Neural cell (in vitro differentiated cells): ENCODE measurements at regions not wholly inside any gene's neighbourhood (a gene's known extent, or its start where the extent isn't known, plus 50 kb on each side); places are given as distances from the start of the nearest gene placed in this dataset.

Experiments
- H2AFZ ChIP-seq: fragments of 200-600, 300-800 bp; sonication (generic), shearing (Covaris generic); 2 replicates; pipeline ENCODE4 v1.6.0; 2014; ENCODE audit warnings: low read depth, mild to moderate bottlenecking, antibody characterized with exemption, low read length, moderate library complexity
- H3F3A ChIP-seq: fragments of 200-600 bp; shearing (Covaris generic); 2 replicates; pipeline ENCODE4 v1.6.1; 2016; ENCODE audit warnings: mild to moderate bottlenecking, moderate library complexity, mixed read lengths, antibody characterized with exemption, low read length; ENCODE audit not compliant: insufficient read depth, poor library complexity, severe bottlenecking
- H3K27ac ChIP-seq: fragments of 200-600, 300-800 bp; sonication (generic), shearing (Covaris generic); 2 replicates; pipeline ENCODE4 v1.5.1; 2014; ENCODE audit warnings: mild to moderate bottlenecking, low read length, moderate library complexity
- H3K27me3 ChIP-seq: fragments of 300-800, 200-600 bp; sonication (generic), shearing (Covaris generic); 2 replicates; pipeline ENCODE4 v1.6.0; 2014; ENCODE audit warnings: mild to moderate bottlenecking, low read depth, low read length, moderate library complexity; ENCODE audit not compliant: insufficient read depth
- H3K36me3 ChIP-seq: fragments of 300-800, 200-600 bp; sonication (generic), shearing (Covaris generic); 2 replicates; pipeline ENCODE4 v1.5.1; 2014; ENCODE audit warnings: mild to moderate bottlenecking, antibody characterized with exemption, low read length, moderate library complexity; ENCODE audit not compliant: insufficient read depth
- H3K4me2 ChIP-seq: fragments of 300-800, 200-600 bp; sonication (generic), shearing (Covaris generic); 2 replicates; pipeline ENCODE4 v1.6.0; 2014; ENCODE audit warnings: mild to moderate bottlenecking, low read length
- H3K4me3 ChIP-seq: fragments of 300-800, 200-600 bp; sonication (generic), shearing (Covaris generic); 2 replicates; pipeline ENCODE4 v1.5.1; 2014; ENCODE audit warnings: mild to moderate bottlenecking, low read length, moderate library complexity
- H3K79me2 ChIP-seq: fragments of 200-600 bp; shearing (Covaris generic); replicated peaks from 2 replicates; pipeline ENCODE4 v1.6.0; 2014; ENCODE audit warnings: mild to moderate bottlenecking, low read length, moderate library complexity; ENCODE audit not compliant: insufficient read depth
- H3K9ac ChIP-seq: fragments of 300-800, 200-600 bp; sonication (generic), shearing (Covaris generic); 2 replicates; pipeline ENCODE4 v1.6.1; 2016; ENCODE audit warnings: mild to moderate bottlenecking, low read length, mixed read lengths
- H3K9me2 ChIP-seq: fragments of 200-600 bp; shearing (Covaris generic); 2 replicates; pipeline ENCODE4 v1.6.1; 2016; ENCODE audit warnings: mild to moderate bottlenecking, low read length, mixed read lengths; ENCODE audit not compliant: insufficient read depth
- H3K9me3 ChIP-seq: fragments of 200-600, 300-800 bp; sonication (generic), shearing (Covaris generic); 2 replicates; pipeline ENCODE4 v1.6.1; 2016; ENCODE audit warnings: mild to moderate bottlenecking, mixed run types, low read length, moderate library complexity, mixed read lengths
- H4K20me1 ChIP-seq: fragments of 200-600 bp; shearing (Covaris generic); 2 replicates; pipeline ENCODE4 v1.6.1; 2016; ENCODE audit warnings: mild to moderate bottlenecking, mixed run types; ENCODE audit not compliant: insufficient read depth
- CTCF ChIP-seq: fragments of 450-650 bp; IDR thresholded peaks from 2 replicates; pipeline ENCODE4 v1.5.1; 2014; ENCODE audit warnings: antibody characterized with exemption, mild to moderate bottlenecking, moderate library complexity; ENCODE audit not compliant: poor library complexity, severe bottlenecking
- EP300 ChIP-seq: fragments of 450-650 bp; conservative IDR thresholded peaks from 2 replicates; pipeline ENCODE4 v1.6.1; 2014; ENCODE audit warnings: antibody characterized with exemption, mild to moderate bottlenecking, moderate library complexity; ENCODE audit not compliant: poor library complexity, severe bottlenecking
- EZH2 ChIP-seq: fragments of 200-600, 300-800 bp; shearing (Covaris generic), sonication (generic); IDR thresholded peaks from 2 replicates; pipeline ENCODE4 v1.6.1; 2014; ENCODE audit warnings: antibody characterized with exemption, low read length, borderline replicate concordance, mild to moderate bottlenecking; ENCODE audit not compliant: insufficient read depth, poor library complexity, severe bottlenecking
- MXI1 ChIP-seq: fragments of 450-650 bp; conservative IDR thresholded peaks from 2 replicates; pipeline ENCODE4 v1.6.1; 2014; ENCODE audit warnings: antibody characterized with exemption, mild to moderate bottlenecking; ENCODE audit not compliant: poor library complexity, severe bottlenecking
- POLR2AphosphoS5 ChIP-seq: IDR thresholded peaks from 2 replicates; pipeline ENCODE4 v1.6.1; 2012
- RAD21 ChIP-seq: fragments of 450-650 bp; conservative IDR thresholded peaks from 2 replicates; pipeline ENCODE4 v1.6.1; 2014; ENCODE audit warnings: antibody characterized with exemption, mild to moderate bottlenecking, moderate library complexity
- REST ChIP-seq: IDR thresholded peaks from 2 replicates; pipeline ENCODE4 v1.6.1; 2012; ENCODE audit warnings: borderline replicate concordance
- SMC3 ChIP-seq: fragments of 450-650 bp; conservative IDR thresholded peaks from 2 replicates; pipeline ENCODE4 v1.6.1; 2014; ENCODE audit warnings: antibody characterized with exemption, mild to moderate bottlenecking, moderate library complexity; ENCODE audit not compliant: poor library complexity
- TAF1 ChIP-seq: IDR thresholded peaks from 2 replicates; pipeline ENCODE4 v1.6.1; 2012; ENCODE audit warnings: low read depth

GRCh38 chr22:48705917-48706605 is 1121.6 kb downstream of the BRD1 start:
- Histone ChIP-seq H3K36me3 (no peaks in the 10 kb centered on the region), H3K27ac (no peak overlapping the region), H3K9me2 (no peaks in the 10 kb centered on the region), H2AFZ (no peak overlapping the region), H3K79me2 (no peaks in the 10 kb centered on the region), H3F3A (no peaks in the 10 kb centered on the region), H3K4me2 (no peak overlapping the region), H3K9me3 (no peaks in the 10 kb centered on the region), H4K20me1 (no peaks in the 10 kb centered on the region), H3K9ac (no peak overlapping the region), H3K4me3 (no peak overlapping the region), H3K27me3 (no peaks in the 10 kb centered on the region)
- TF ChIP-seq REST (no peak), SMC3 (no peak), MXI1 (no peak), EZH2 (no peak), TAF1 (no peak), RAD21 (no peak), POLR2AphosphoS5 (no peak), EP300 (no peak), CTCF (no peak)

- Histone ChIP-seq H4K20me1 (no peaks in the 10 kb centered on the region), H2AFZ (no peak overlapping the region), H3K9me2 (no peaks in the 10 kb centered on the region), H3F3A (no peaks in the 10 kb centered on the region), H3K27ac (no peak overlapping the region), H3K79me2 (no peaks in the 10 kb centered on the region), H3K9me3 (no peaks in the 10 kb centered on the region), H3K9ac (no peak overlapping the region), H3K27me3 (no peaks in the 10 kb centered on the region), H3K36me3 (no peaks in the 10 kb centered on the region), H3K4me3 (no peak overlapping the region), H3K4me2 (no peak overlapping the region)
- TF ChIP-seq REST (no peak), EZH2 (no peak), EP300 (no peak), MXI1 (no peak), POLR2AphosphoS5 (no peak), RAD21 (no peak), TAF1 (no peak), SMC3 (no peak), CTCF (no peak)
These were observed 1122.3 kb downstream of the BRD1 start for GRCh38 chr22:48705159-48705916.
